H9 (cell line): ENCODE measurements at regions not wholly inside any gene's neighbourhood (a gene's known extent, or its start where the extent isn't known, plus 50 kb on each side); places are given as distances from the start of the nearest gene placed in this dataset.

Source experiments
- DNase-seq: peaks from one replicate; pipeline ENCODE4 v3.0.0-alpha.2; 2017
- H2AFZ ChIP-seq: one replicate; pipeline ENCODE4 v1.6.1; 2013; ENCODE audit warnings: mild to moderate bottlenecking, low read length, control low read depth, moderate library complexity
- H2AK5ac ChIP-seq: 2 replicates; pipeline ENCODE4 v1.6.1; 2013; ENCODE audit warnings: low read length, control low read depth, mixed read lengths; ENCODE audit not compliant: insufficient read length
- H2BK120ac ChIP-seq: one replicate; pipeline ENCODE4 v1.6.1; 2013; ENCODE audit warnings: low read depth, mild to moderate bottlenecking, low read length, control low read depth, inconsistent platforms; ENCODE audit not compliant: poor library complexity, severe bottlenecking
- H2BK12ac ChIP-seq: 2 replicates; pipeline ENCODE4 v1.6.1; 2013; ENCODE audit warnings: low read length, control low read depth, mixed read lengths, low read depth; ENCODE audit not compliant: insufficient read length
- H2BK15ac ChIP-seq: 2 replicates; pipeline ENCODE4 v1.6.1; 2013; ENCODE audit warnings: low read depth, low read length, control low read depth
- H2BK20ac ChIP-seq: one replicate; pipeline ENCODE4 v1.6.1; 2013; ENCODE audit warnings: low read depth, mild to moderate bottlenecking, low read length, control low read depth, inconsistent platforms; ENCODE audit not compliant: poor library complexity, severe bottlenecking
- H2BK5ac ChIP-seq: 2 replicates; pipeline ENCODE4 v1.6.1; 2013; ENCODE audit warnings: low read length, control low read depth, mixed read lengths; ENCODE audit not compliant: insufficient read length
- H3K14ac ChIP-seq: 2 replicates; pipeline ENCODE4 v1.6.1; 2013; ENCODE audit warnings: low read length, control low read depth; ENCODE audit not compliant: insufficient read depth
- H3K18ac ChIP-seq: 2 replicates; pipeline ENCODE4 v1.6.1; 2013; ENCODE audit warnings: low read depth, mild to moderate bottlenecking, mixed read lengths, low read length, control low read depth; ENCODE audit not compliant: insufficient read length
- H3K23ac ChIP-seq: 2 replicates; pipeline ENCODE4 v1.6.1; 2013; ENCODE audit warnings: low read length, control low read depth, mixed read lengths, low read depth; ENCODE audit not compliant: insufficient read length
- H3K23me2 ChIP-seq: 2 replicates; pipeline ENCODE4 v1.6.1; 2013; ENCODE audit warnings: low read depth, mild to moderate bottlenecking, mixed read lengths, low read length, control low read depth; ENCODE audit not compliant: insufficient read length, poor library complexity, severe bottlenecking
- H3K27ac ChIP-seq: 2 replicates; pipeline ENCODE4 v1.5.1; 2013; ENCODE audit warnings: low read length, control low read depth, mixed read lengths, low read depth; ENCODE audit not compliant: insufficient read length
- H3K27me3 ChIP-seq: 2 replicates; pipeline ENCODE4 v1.6.1; 2013; ENCODE audit warnings: low read length, control low read depth, inconsistent platforms; ENCODE audit not compliant: insufficient read depth
- H3K4ac ChIP-seq: 2 replicates; pipeline ENCODE4 v1.6.1; 2013; ENCODE audit warnings: low read depth, mild to moderate bottlenecking, control low read depth, inconsistent platforms, low read length, moderate library complexity
- H3K4me1 ChIP-seq: 2 replicates; pipeline ENCODE4 v1.6.1; 2013; ENCODE audit warnings: low read length, control low read depth, inconsistent platforms; ENCODE audit not compliant: insufficient read depth
- H3K4me2 ChIP-seq: 2 replicates; pipeline ENCODE4 v1.6.1; 2013; ENCODE audit warnings: low read length, control low read depth, mixed read lengths; ENCODE audit not compliant: insufficient read length, insufficient read depth
- H3K56ac ChIP-seq: 2 replicates; pipeline ENCODE4 v1.6.1; 2013; ENCODE audit warnings: low read depth, mild to moderate bottlenecking, mixed read lengths, low read length, control low read depth; ENCODE audit not compliant: insufficient read length
- H3K79me1 ChIP-seq: 2 replicates; pipeline ENCODE4 v1.6.1; 2013; ENCODE audit warnings: low read depth, mild to moderate bottlenecking, moderate library complexity, low read length, control low read depth, inconsistent platforms; ENCODE audit not compliant: insufficient read depth, poor library complexity, severe bottlenecking
- H3K79me2 ChIP-seq: 2 replicates; pipeline ENCODE4 v1.6.1; 2013; ENCODE audit warnings: low read length, control low read depth, inconsistent platforms; ENCODE audit not compliant: insufficient read depth
- H3K9ac ChIP-seq: 2 replicates; pipeline ENCODE4 v1.6.1; 2013; ENCODE audit warnings: low read length, control low read depth, mixed read lengths; ENCODE audit not compliant: insufficient read length; ENCODE audit errors: extremely low read depth
- H3K9me3 ChIP-seq: one replicate; pipeline ENCODE4 v1.6.1; 2013; ENCODE audit warnings: low read depth, low read length, inconsistent platforms; ENCODE audit not compliant: control insufficient read depth
- H3T11ph ChIP-seq: one replicate; pipeline ENCODE4 v1.6.1; 2013; ENCODE audit warnings: mild to moderate bottlenecking, low read length, control low read depth, inconsistent platforms
- H4K20me1 ChIP-seq: one replicate; pipeline ENCODE4 v1.6.1; 2013; ENCODE audit not compliant: control insufficient read depth, insufficient read length, insufficient read depth
- H4K5ac ChIP-seq: 2 replicates; pipeline ENCODE4 v1.6.1; 2013; ENCODE audit warnings: low read depth, mild to moderate bottlenecking, mixed read lengths, low read length, control low read depth; ENCODE audit not compliant: insufficient read length
- H4K8ac ChIP-seq: replicated peaks from 2 replicates; pipeline ENCODE4 v1.6.1; 2013; ENCODE audit warnings: low read length, control low read depth, mixed read lengths, low read depth; ENCODE audit not compliant: insufficient read length
- H4K91ac ChIP-seq: 2 replicates; pipeline ENCODE4 v1.6.1; 2013; ENCODE audit warnings: low read depth, mild to moderate bottlenecking, moderate library complexity, mixed read lengths, low read length, control low read depth; ENCODE audit not compliant: insufficient read length
- H3K27ac Mint-ChIP-seq, 3 experiments: 2 replicates in 2 of 3; 3 replicates in 1 of 3; pipeline ENCODE4 v1.8.0; 2020 to 2021; ENCODE audit warnings: mixed read lengths in 3 of 3, mild to moderate bottlenecking in 1 of 3, moderate library complexity in 1 of 3
- H3K27me3 Mint-ChIP-seq: 2 replicates; pipeline ENCODE4 v1.8.0; 2021; ENCODE audit warnings: low read depth, mild to moderate bottlenecking, moderate library complexity, mixed read lengths
- H3K36me3 Mint-ChIP-seq, 3 experiments: 2 replicates in 2 of 3; 3 replicates in 1 of 3; pipeline ENCODE4 v1.8.0; 2020 to 2021; ENCODE audit warnings: low read depth in 3 of 3, mixed read lengths in 3 of 3; ENCODE audit not compliant: insufficient read depth in 1 of 3
- H3K4me1 Mint-ChIP-seq, 2 experiments: 2 replicates each; pipeline ENCODE4 v1.8.0; 2020; ENCODE audit warnings: mixed read lengths in 2 of 2
- H3K4me3 Mint-ChIP-seq, 2 experiments: 2 replicates in 1 of 2; 3 replicates in 1 of 2; pipeline ENCODE4 v1.8.0; 2020 to 2021; ENCODE audit warnings: mild to moderate bottlenecking in 2 of 2, mixed read lengths in 2 of 2, moderate library complexity in 1 of 2
- H3K9me3 Mint-ChIP-seq, 2 experiments: 2 replicates in 1 of 2; 3 replicates in 1 of 2; pipeline ENCODE4 v1.8.0; 2020; ENCODE audit warnings: mild to moderate bottlenecking in 2 of 2, mixed read lengths in 2 of 2, moderate library complexity in 1 of 2
- CTCF ChIP-seq: fragments of 200-600 bp; sonication (generic); conservative IDR thresholded peaks from 3 replicates; pipeline ENCODE4 v1.8.0; 2021; ENCODE audit warnings: antibody characterized with exemption, mild to moderate bottlenecking
- WGBS: extraction: QIAGEN DNeasy Blood & Tissue Kit; methylation state at CpG from one replicate; pipeline ENCODE4 v1.1.7; 2013; ENCODE audit warnings: missing lambda C conversion rate, low lambda C conversion rate, mixed read lengths; ENCODE audit not compliant: insufficient read length; ENCODE audit errors: extremely low coverage; 5-methylcytosine and 5-hydroxymethylcytosine counted together

- Histone ChIP-seq H2AK5ac (no peak overlapping the region), H4K8ac (no peak overlapping the region), H3K27ac (no peak overlapping the region), H2BK15ac (no peak overlapping the region), H3T11ph (no peak overlapping the region), H3K27me3 (no peaks in the 10 kb centered on the region), H3K79me2 (no peaks in the 10 kb centered on the region), H2BK20ac (no peak overlapping the region), H3K18ac (no peak overlapping the region), H3K56ac (no peak overlapping the region), H3K9me3 (no peaks in the 10 kb centered on the region), H4K20me1 (no peaks in the 10 kb centered on the region), H4K5ac (no peak overlapping the region), H2BK12ac (no peak overlapping the region), H3K4me2 (no peak overlapping the region), H3K9ac (no peak overlapping the region), H3K4me1 (no peaks in the 10 kb centered on the region), H4K91ac (no peak overlapping the region), H2BK5ac (no peak overlapping the region), H3K23ac (no peak overlapping the region), H2BK120ac (no peak overlapping the region), H3K14ac (no peak overlapping the region), H3K23me2 (no peaks in the 10 kb centered on the region), H3K79me1 (no peaks in the 10 kb centered on the region), H2AFZ (no peak overlapping the region), H3K4ac (no peak overlapping the region)
- Mint-ChIP-seq H3K4me1 (peaks cover 10 to 12% of the 10 kb centered on the region in 2 experiments), H3K27me3 (no peaks in the 10 kb centered on the region), H3K36me3 (peaks cover 0 to 4% (median 2%) of the 10 kb centered on the region in 3 experiments; a peak in 4 of 7 replicates), H3K9me3 (peaks cover 54 to 57% of the 10 kb centered on the region in 2 experiments), H3K4me3 (no peak overlapping the region), H3K27ac (no peak overlapping the region)
- no peak for TF ChIP-seq CTCF
- no peak for DNase-seq
- no CpG with 5 or more reads among the region's 2 CpGs for whole genome bisulfite sequencing
Measured at GRCh38 chrX:143304518-143304917, 212.8 kb downstream of the SPANXN3 start.
